Fibroblast of the aortic adventitia (primary cell): ENCODE measurements at regions not wholly inside any gene's neighbourhood (a gene's known extent, or its start where the extent isn't known, plus 50 kb on each side); places are given as distances from the start of the nearest gene placed in this dataset.
A peak's percentile ranks its signal among the peaks of the same experiment; 100 is the strongest.

Source experiments
- DNase-seq: peaks from one replicate; pipeline ENCODE4 v3.0.0-alpha.2; 2010; ENCODE audit warnings: low read depth
- H3K4me3 ChIP-seq: 2 replicates; pipeline ENCODE4 v1.5.1; 2011; ENCODE audit warnings: low read depth, mild to moderate bottlenecking, control low read depth, low read length, moderate library complexity
- TF ChIP-seq, protein P1 (sequence below): IDR thresholded peaks from 2 replicates; pipeline ENCODE4 v1.5.1; 2011; ENCODE audit warnings: mild to moderate bottlenecking, low read length, control low read depth, inconsistent platforms; ENCODE audit not compliant: insufficient read depth

DNA sequence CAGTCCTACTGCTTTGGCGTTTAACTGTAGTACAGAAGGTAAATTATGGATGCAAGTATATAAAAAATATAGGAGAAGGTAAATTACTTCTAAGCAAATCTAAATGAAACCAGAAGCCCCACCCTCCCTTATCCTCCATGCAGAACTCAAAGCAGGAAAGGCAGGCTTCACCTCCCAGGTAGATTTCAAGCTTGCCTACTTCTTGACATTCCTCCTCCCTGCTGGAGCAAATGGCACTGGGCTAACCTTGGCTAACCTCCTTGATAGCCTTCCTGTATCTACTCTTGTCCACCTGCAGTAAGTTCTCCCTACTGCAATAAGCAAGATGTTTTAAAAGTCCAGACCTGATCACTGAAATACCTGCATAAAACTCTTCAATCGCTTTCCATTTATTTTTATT is 396.0 kb downstream of the IRS2 start:
- H3K4me3 ChIP-seq: no peak overlapping the region
- TF ChIP-seq, protein P1, sequence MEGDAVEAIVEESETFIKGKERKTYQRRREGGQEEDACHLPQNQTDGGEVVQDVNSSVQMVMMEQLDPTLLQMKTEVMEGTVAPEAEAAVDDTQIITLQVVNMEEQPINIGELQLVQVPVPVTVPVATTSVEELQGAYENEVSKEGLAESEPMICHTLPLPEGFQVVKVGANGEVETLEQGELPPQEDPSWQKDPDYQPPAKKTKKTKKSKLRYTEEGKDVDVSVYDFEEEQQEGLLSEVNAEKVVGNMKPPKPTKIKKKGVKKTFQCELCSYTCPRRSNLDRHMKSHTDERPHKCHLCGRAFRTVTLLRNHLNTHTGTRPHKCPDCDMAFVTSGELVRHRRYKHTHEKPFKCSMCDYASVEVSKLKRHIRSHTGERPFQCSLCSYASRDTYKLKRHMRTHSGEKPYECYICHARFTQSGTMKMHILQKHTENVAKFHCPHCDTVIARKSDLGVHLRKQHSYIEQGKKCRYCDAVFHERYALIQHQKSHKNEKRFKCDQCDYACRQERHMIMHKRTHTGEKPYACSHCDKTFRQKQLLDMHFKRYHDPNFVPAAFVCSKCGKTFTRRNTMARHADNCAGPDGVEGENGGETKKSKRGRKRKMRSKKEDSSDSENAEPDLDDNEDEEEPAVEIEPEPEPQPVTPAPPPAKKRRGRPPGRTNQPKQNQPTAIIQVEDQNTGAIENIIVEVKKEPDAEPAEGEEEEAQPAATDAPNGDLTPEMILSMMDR: no peak
- DNase-seq: no peak

DNA sequence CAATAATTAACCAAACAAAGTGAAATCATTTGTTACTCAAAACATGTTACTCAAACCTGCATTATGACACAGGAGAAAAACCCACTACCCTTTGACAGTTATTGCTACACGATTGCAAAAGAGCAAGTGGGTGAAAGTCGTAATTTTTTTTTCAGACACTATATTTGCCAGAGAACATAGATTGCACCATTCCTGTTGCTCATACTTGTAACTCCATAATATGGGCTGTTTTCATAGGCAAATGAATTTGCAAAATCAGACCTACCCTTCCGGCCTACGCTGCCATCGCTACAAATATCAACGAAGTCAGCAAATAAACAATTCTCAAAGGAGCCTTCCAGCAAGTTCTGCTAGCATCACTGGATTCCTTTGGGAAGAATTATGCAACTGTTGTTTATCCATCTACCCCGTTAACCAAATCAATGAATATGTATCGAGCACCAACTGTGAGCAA is 396.5 kb downstream of the IRS2 start:
- TF ChIP-seq, protein P1: no peak
- no peak for DNase-seq
- no peak overlapping the region for H3K4me3 ChIP-seq

DNA sequence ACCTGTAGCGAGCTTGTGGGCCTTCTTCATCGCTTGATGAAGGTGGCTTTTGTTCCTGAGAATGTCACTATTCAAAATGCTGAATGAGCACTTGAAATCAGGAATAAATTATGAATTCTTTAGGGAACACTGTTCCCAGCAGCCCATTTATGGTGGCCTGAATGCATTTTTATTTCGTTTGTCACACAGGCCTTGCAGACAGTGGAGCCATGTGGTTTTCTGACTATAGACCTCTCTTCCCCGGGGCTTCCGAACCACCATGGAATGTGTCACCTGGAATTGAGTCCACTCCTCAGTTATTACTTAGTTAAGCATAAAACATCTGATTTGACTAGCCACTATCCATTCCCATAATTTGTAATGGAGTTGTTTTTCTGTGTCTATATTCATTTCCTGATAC is 396.9 kb downstream of the IRS2 start:
- TF ChIP-seq, protein P1: no peak
- no peak for DNase-seq
- H3K4me3 ChIP-seq: no peak overlapping the region

DNA sequence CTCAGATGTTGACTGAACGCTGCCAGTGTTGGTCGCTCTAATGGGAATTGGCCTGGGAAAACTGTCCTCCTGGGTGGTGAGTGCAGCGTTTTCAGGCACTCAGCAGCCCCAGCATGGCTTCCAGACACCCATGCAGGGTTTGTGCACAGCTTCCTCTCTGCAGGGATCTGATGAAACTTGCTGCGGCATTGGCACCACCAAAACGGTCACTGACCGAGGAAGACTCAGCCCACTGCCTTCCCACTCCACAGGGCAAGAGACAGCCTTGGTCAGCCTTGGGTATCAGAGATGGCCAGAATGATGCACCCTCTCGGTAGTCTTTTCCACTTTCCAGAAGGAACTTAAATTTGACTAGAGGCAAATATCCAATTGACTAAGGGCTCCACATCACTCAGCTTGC is 398.9 kb downstream of the IRS2 start:
- no peak for DNase-seq
- TF ChIP-seq, protein P1: no peak
- no peak overlapping the region for H3K4me3 ChIP-seq

DNA sequence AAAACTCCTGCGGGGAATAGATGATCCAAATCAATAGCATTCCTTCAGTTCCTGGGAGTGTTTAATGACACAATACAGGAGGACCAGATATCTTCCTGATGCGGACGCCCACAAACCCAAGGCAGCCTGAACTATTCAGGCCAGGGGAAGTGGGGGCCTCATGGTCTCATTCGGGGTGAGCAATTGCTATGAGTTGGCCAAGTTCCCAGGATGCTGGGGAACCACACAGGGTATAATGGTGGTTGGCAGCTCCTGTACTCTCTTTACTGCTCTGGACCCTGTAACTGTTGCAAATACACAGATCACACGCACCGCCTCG is 401.2 kb downstream of the IRS2 start:
- DNase-seq: no peak
- H3K4me3 ChIP-seq: no peak overlapping the region
- TF ChIP-seq, protein P1: no peak

DNA sequence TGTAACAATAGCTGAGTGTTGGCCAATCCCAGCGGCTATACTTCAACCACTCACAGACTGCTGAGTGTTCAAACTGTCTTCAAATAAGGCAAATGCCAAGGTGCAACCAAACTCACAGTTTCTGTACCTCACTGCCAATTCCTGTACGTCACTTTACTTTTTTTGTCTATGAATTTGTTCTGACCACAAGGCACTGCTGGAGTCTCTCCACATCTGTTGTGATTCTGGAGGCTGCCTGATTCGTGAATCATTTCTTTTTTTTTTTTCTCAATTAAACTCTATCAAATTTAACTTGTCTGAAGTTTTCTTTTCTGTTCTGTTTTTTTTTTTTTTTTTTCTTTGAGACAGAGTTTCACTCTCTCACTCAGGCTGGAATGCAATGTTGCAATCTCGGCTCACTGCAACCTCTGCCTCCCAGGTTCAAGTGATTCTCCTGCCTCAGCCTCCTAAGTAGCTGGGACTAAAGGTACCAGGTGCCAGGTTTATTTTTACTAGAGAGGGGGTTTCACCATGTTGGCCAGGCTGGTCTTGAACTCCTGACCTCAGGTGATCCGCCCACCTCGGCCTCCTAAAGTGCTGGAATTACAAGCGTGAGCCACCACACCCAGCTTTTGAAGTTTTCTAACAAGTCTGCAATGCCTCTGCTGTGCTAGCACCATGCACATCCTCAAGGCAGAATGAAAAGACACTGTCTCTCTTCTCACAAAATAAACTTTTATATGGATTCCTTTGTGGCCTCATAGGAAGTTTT is 401.7 kb downstream of the IRS2 start:
- DNase-seq: peak; percentile 14
- TF ChIP-seq, protein P1: no peak

DNA sequence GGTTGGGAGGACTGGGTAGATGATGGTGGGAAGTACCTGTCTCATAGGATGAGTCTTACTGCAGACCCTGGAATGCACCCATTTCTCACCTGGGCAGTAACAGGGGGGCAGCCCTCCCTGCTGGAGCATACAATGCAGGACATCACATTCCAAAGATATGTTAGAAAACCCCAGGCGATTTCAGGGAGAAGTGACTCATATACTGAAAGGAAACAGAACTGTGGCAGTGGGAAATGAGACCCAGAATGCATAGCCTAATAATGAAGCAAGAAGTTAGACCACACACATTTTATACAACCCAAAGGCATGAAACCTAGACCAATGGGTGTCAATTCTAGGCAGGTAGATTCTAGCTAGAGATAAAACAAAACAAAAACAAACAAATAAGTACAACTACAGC is 402.7 kb downstream of the IRS2 start:
- TF ChIP-seq, protein P1: no peak
- no peak for DNase-seq
- no peak overlapping the region for H3K4me3 ChIP-seq

More for the DNA sequence above, 401.7 kb downstream of the IRS2 start:
- H3K4me3 ChIP-seq: no peak overlapping the region
